Smooth muscle cell (in vitro differentiated cells): ENCODE measurements at regions not wholly inside any gene's neighbourhood (a gene's known extent, or its start where the extent isn't known, plus 50 kb on each side); places are given as distances from the start of the nearest gene placed in this dataset.
"Not testable (repeated sequence)": the region's sequence is repeated elsewhere in the genome, so short reads cannot be mapped to it uniquely, and the experiment has no call there.

Experiments used
- DNase-seq: peaks from one replicate; lab custom pipeline; 2025; ENCODE audit not compliant: unreplicated experiment; lab: John Stamatoyannopoulos, UW
- H2AFZ ChIP-seq: fragments of 200-600 bp; sonication (generic); 2 replicates; pipeline ENCODE4 v1.6.0; 2016; ENCODE audit warnings: antibody characterized with exemption, low read depth, mild to moderate bottlenecking
- H3F3A ChIP-seq: fragments of 200-600 bp; sonication (generic); 2 replicates; pipeline ENCODE4 v1.6.0; 2017; ENCODE audit warnings: antibody characterized with exemption, low read depth
- H3K27ac ChIP-seq: fragments of 200-600 bp; sonication (generic); 2 replicates; pipeline ENCODE4 v1.5.1; 2016; ENCODE audit warnings: low read depth, mild to moderate bottlenecking
- H3K27me3 ChIP-seq: fragments of 200-600 bp; sonication (generic); 2 replicates; pipeline ENCODE4 v1.6.1; 2016; ENCODE audit warnings: low read depth, mild to moderate bottlenecking
- H3K36me3 ChIP-seq: fragments of 200-600 bp; sonication (generic); 2 replicates; pipeline ENCODE4 v1.5.1; 2016; ENCODE audit warnings: low read depth
- H3K4me1 ChIP-seq: fragments of 200-600 bp; sonication (generic); 2 replicates; pipeline ENCODE4 v1.5.1; 2016; ENCODE audit warnings: low read depth
- H3K4me2 ChIP-seq: fragments of 200-600 bp; sonication (generic); 2 replicates; pipeline ENCODE4 v1.6.0; 2016; ENCODE audit warnings: mild to moderate bottlenecking
- H3K4me3 ChIP-seq: fragments of 200-600 bp; sonication (generic); 2 replicates; pipeline ENCODE4 v1.5.1; 2016; ENCODE audit warnings: mild to moderate bottlenecking
- H3K79me2 ChIP-seq: fragments of 200-600 bp; sonication (generic); 2 replicates; pipeline ENCODE4 v1.6.0; 2016; ENCODE audit warnings: low read depth, mild to moderate bottlenecking
- H3K9ac ChIP-seq: fragments of 200-600 bp; sonication (generic); 2 replicates; pipeline ENCODE4 v1.6.0; 2016; ENCODE audit warnings: low read depth
- H3K9me3 ChIP-seq: fragments of 200-600 bp; sonication (generic); replicated peaks from 2 replicates; pipeline ENCODE4 v1.5.1; 2016; ENCODE audit warnings: low read depth
- H4K20me1 ChIP-seq: fragments of 200-600 bp; sonication (generic); 2 replicates; pipeline ENCODE4 v1.6.0; 2016; ENCODE audit warnings: low read depth
- WGBS: methylation state at CpG from one replicate; pipeline ENCODE4 v1.1.7; 2016; ENCODE audit warnings: low lambda C conversion rate; 5-methylcytosine and 5-hydroxymethylcytosine counted together
- TF ChIP-seq, protein P1 (sequence below): fragments of 200-600 bp; sonication (generic); IDR thresholded peaks from 2 replicates; pipeline ENCODE4 v1.5.1; 2017; ENCODE audit warnings: borderline replicate concordance, mild to moderate bottlenecking, antibody characterized with exemption; ENCODE audit not compliant: insufficient read depth, poor library complexity, severe bottlenecking

DNA sequence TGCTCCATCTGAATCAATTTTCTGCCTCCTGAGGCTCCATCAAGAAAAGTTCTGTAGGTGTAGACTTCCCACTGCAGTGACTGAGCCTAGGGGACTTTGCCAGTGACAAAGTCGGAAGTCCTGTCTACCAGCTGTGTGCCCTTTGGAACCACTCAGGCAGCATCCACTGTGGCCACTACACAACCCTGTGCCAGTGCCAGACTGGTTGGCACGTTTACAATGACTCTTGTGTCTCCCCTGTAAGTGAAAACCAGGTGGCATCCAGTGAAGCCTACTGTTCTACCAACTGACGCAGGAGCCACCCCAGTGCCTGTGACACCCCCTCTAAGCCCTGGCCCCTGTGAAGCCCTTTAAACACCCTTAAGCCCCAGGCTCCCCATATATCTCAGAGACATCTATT, 132.1 kb upstream of the SERPINE2 start:
- no peak overlapping the region for H2AFZ ChIP-seq
- 91% methylated on average over 3 of the region's 3 CpGs for WGBS

DNA sequence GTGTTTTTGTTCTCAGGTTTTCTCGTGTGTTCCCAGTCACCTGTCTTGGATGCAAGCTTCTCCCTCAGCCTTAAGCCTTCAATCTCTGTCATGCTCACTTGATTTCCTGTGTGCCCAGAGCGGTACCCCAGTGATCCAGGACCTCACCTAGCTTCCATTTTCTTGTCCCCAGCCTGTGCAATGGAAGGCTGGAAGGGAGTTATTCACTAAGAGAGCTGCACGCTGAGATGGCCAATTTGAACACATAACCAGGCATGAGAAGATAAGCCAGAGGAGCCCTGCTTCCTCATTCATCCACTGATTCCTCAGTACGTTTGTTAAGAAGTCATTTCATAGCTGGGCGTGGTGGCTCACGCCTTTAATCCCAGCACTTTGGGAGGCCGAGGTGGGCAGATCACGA, 130.8 kb upstream of the SERPINE2 start:
- H3K9ac ChIP-seq: no peak overlapping the region
- no peaks in the 10 kb centered on the region for H4K20me1 ChIP-seq
- DNase-seq: no peak
- H3K27me3 ChIP-seq: no peaks in the 10 kb centered on the region
- no peaks in the 10 kb centered on the region for H3K79me2 ChIP-seq
- no peak overlapping the region for H3K4me3 ChIP-seq
- TF ChIP-seq, protein P1, sequence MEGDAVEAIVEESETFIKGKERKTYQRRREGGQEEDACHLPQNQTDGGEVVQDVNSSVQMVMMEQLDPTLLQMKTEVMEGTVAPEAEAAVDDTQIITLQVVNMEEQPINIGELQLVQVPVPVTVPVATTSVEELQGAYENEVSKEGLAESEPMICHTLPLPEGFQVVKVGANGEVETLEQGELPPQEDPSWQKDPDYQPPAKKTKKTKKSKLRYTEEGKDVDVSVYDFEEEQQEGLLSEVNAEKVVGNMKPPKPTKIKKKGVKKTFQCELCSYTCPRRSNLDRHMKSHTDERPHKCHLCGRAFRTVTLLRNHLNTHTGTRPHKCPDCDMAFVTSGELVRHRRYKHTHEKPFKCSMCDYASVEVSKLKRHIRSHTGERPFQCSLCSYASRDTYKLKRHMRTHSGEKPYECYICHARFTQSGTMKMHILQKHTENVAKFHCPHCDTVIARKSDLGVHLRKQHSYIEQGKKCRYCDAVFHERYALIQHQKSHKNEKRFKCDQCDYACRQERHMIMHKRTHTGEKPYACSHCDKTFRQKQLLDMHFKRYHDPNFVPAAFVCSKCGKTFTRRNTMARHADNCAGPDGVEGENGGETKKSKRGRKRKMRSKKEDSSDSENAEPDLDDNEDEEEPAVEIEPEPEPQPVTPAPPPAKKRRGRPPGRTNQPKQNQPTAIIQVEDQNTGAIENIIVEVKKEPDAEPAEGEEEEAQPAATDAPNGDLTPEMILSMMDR: no peak
- 95% methylated on average over 8 of the region's 8 CpGs for WGBS
- H3K36me3 ChIP-seq: no peaks in the 10 kb centered on the region
- H2AFZ ChIP-seq: no peak overlapping the region
- no peaks in the 10 kb centered on the region for H3F3A ChIP-seq
- no peaks in the 10 kb centered on the region for H3K9me3 ChIP-seq
- H3K4me1 ChIP-seq: no peaks in the 10 kb centered on the region
- no peak overlapping the region for H3K4me2 ChIP-seq
- no peak overlapping the region for H3K27ac ChIP-seq

More for the DNA sequence above, 132.1 kb upstream of the SERPINE2 start:
- H3K9me3 ChIP-seq: no peaks in the 10 kb centered on the region
- DNase-seq: no peak
- no peak overlapping the region for H3K4me3 ChIP-seq
- H3K9ac ChIP-seq: no peak overlapping the region
- no peaks in the 10 kb centered on the region for H3K36me3 ChIP-seq
- no peak overlapping the region for H3K27ac ChIP-seq
- H3K27me3 ChIP-seq: no peaks in the 10 kb centered on the region
- H3K4me1 ChIP-seq: no peaks in the 10 kb centered on the region
- no peaks in the 10 kb centered on the region for H3F3A ChIP-seq
- H4K20me1 ChIP-seq: no peaks in the 10 kb centered on the region
- H3K79me2 ChIP-seq: no peaks in the 10 kb centered on the region
- H3K4me2 ChIP-seq: no peak overlapping the region
- TF ChIP-seq, protein P1: no peak

DNA sequence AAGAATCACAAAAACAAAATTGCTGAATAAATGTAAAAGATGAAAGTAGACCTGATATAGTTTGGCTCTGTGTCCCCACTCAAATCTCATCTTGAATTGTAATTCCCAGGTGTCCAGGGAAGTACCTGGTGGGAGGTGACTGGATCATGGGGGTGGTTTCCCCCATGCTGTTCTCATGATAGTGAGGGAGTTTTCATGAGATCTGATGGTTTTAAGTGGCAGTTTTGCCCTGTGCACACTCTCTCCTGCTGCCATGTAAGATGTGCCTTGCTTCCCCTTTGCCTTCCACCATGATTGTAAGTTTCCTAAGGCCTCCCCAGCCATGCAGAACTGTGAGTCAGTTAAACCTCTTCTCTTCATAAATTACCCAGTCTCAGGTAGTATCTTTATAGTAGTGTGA, 128.7 kb upstream of the SERPINE2 start:
- not testable (repeated sequence) for H3K79me2 ChIP-seq, H3K36me3 ChIP-seq, H3K9ac ChIP-seq, H3K4me3 ChIP-seq, H4K20me1 ChIP-seq, H3K4me1 ChIP-seq, H3K9me3 ChIP-seq, H3K4me2 ChIP-seq, DNase-seq, H3K27me3 ChIP-seq, H2AFZ ChIP-seq, H3K27ac ChIP-seq, H3F3A ChIP-seq

DNA sequence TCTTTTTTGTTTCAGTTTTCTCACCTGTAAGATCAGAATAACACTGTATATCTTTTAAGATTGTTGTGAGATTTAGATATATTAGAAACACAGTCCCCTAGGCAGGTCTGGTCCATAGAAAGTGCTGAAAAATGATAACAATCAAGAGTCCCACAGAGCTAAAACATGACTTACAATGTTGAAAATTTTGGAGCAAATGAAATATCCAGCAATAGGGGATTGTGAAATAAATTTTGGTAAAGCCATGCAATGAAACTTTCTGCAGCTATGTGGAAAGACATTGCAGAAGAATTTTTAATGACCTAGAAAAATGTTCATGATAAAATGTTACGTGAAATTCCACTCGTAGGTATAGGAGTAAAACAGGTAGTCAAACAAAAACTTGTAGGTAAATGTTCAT, 127.6 kb upstream of the SERPINE2 start:
- H3K27ac ChIP-seq: no peak overlapping the region
- H3K4me1 ChIP-seq: no peaks in the 10 kb centered on the region
- no peak overlapping the region for H3K9ac ChIP-seq
- H3F3A ChIP-seq: no peaks in the 10 kb centered on the region
- H3K4me2 ChIP-seq: no peak overlapping the region
- no peaks in the 10 kb centered on the region for H3K36me3 ChIP-seq
- no peak overlapping the region for H2AFZ ChIP-seq
- TF ChIP-seq, protein P1: no peak
- H4K20me1 ChIP-seq: no peaks in the 10 kb centered on the region
- no peak overlapping the region for H3K4me3 ChIP-seq
- 90% methylated on average over 2 of the region's 2 CpGs for WGBS
- H3K9me3 ChIP-seq: no peaks in the 10 kb centered on the region
- no peak for DNase-seq
- H3K79me2 ChIP-seq: no peaks in the 10 kb centered on the region
- no peaks in the 10 kb centered on the region for H3K27me3 ChIP-seq
